ENCODE measurements at regions not wholly inside any gene's neighbourhood (a gene's known extent, or its start where the extent isn't known, plus 50 kb on each side); places are given as distances from the start of the nearest gene placed in this dataset.

GRCh38 chr7:115883629-115884028 lies 146.9 kb downstream of the TFEC start:
- TF ChIP-seq POLR2A (IDR thresholded peaks at IDR 0.05; ENCODE audit: low read length) (no peak), GATA1 (IDR thresholded peaks at IDR 0.05; ENCODE audit: low read depth, low read length) (no peak)
- no peak for DNase-seq

- no peak for TF ChIP-seq GATA1 (IDR thresholded peaks at IDR 0.05; ENCODE audit: low read depth, low read length)
- TF ChIP-seq POLR2A (IDR thresholded peaks at IDR 0.05; ENCODE audit: low read length): no peak
- DNase-seq: no peak
Measured at GRCh38 chr7:115881476-115881875, 149.1 kb downstream of the TFEC start.

- TF ChIP-seq GATA1 (IDR thresholded peaks at IDR 0.05; ENCODE audit: low read depth, low read length) (no peak), POLR2A (IDR thresholded peaks at IDR 0.05; ENCODE audit: low read length) (no peak)
- DNase-seq: no peak
Measured at GRCh38 chr7:115879171-115879570, 151.4 kb downstream of the TFEC start.

GRCh38 chr7:115869801-115870200 lies 160.8 kb downstream of the TFEC start:
- TF ChIP-seq POLR2A (IDR thresholded peaks at IDR 0.05; ENCODE audit: low read length) (no peak), GATA1 (IDR thresholded peaks at IDR 0.05; ENCODE audit: low read depth, low read length) (no peak)
- no peak for DNase-seq

GRCh38 chr7:115869190-115869589 lies 161.4 kb downstream of the TFEC start:
- peak in 1 of 2 experiments; percentile 28 for DNase-seq
- TF ChIP-seq GATA1 (IDR thresholded peaks at IDR 0.05; ENCODE audit: low read depth, low read length): no peak
- TF ChIP-seq POLR2A (IDR thresholded peaks at IDR 0.05; ENCODE audit: low read length): no peak

GRCh38 chr7:115868369-115868768 lies 162.2 kb downstream of the TFEC start:
- TF ChIP-seq POLR2A (IDR thresholded peaks at IDR 0.05; ENCODE audit: low read length) (no peak), GATA1 (IDR thresholded peaks at IDR 0.05; ENCODE audit: low read depth, low read length) (no peak)
- DNase-seq: no peak

GRCh38 chr7:115864082-115864481 lies 166.5 kb downstream of the TFEC start:
- TF ChIP-seq GATA1 (IDR thresholded peaks at IDR 0.05; ENCODE audit: low read depth, low read length) (no peak), POLR2A (IDR thresholded peaks at IDR 0.05; ENCODE audit: low read length) (no peak)
- no peak for DNase-seq

GRCh38 chr7:115851291-115851690 lies 179.3 kb downstream of the TFEC start:
- peak; percentile 32 to 48 for DNase-seq
- TF ChIP-seq GATA1 (IDR thresholded peaks at IDR 0.05; ENCODE audit: low read depth, low read length) (no peak), POLR2A (IDR thresholded peaks at IDR 0.05; ENCODE audit: low read length) (no peak)

- no peak for DNase-seq
- TF ChIP-seq POLR2A (IDR thresholded peaks at IDR 0.05; ENCODE audit: low read length): no peak
- TF ChIP-seq GATA1 (IDR thresholded peaks at IDR 0.05; ENCODE audit: low read depth, low read length): no peak
Measured at GRCh38 chr7:115850774-115851173, 179.8 kb downstream of the TFEC start.

GRCh38 chr7:115844857-115845256 lies 185.7 kb downstream of the TFEC start:
- DNase-seq: no peak
- TF ChIP-seq GATA1 (IDR thresholded peaks at IDR 0.05; ENCODE audit: low read depth, low read length): no peak
- no peak for TF ChIP-seq POLR2A (IDR thresholded peaks at IDR 0.05; ENCODE audit: low read length)

- no peak for DNase-seq
- TF ChIP-seq GATA1 (IDR thresholded peaks at IDR 0.05; ENCODE audit: low read depth, low read length) (no peak), POLR2A (IDR thresholded peaks at IDR 0.05; ENCODE audit: low read length) (no peak)
Measured at GRCh38 chr7:115840702-115841101, 189.9 kb downstream of the TFEC start.

- no peak for TF ChIP-seq POLR2A (IDR thresholded peaks at IDR 0.05; ENCODE audit: low read length)
- TF ChIP-seq GATA1 (IDR thresholded peaks at IDR 0.05; ENCODE audit: low read depth, low read length): no peak
- no peak for DNase-seq
Measured at GRCh38 chr7:115838829-115839228, 191.7 kb downstream of the TFEC start.

- no peak for DNase-seq
- TF ChIP-seq POLR2A (IDR thresholded peaks at IDR 0.05; ENCODE audit: low read length): no peak
- TF ChIP-seq GATA1 (IDR thresholded peaks at IDR 0.05; ENCODE audit: low read depth, low read length): no peak
Measured at GRCh38 chr7:115831371-115831770, 199.2 kb downstream of the TFEC start.

GRCh38 chr7:115827305-115828045 lies 203.1 kb downstream of the TFEC start:
- DNase-seq: no peak
- TF ChIP-seq GATA1 (IDR thresholded peaks at IDR 0.05; ENCODE audit: low read depth, low read length) (no peak), POLR2A (IDR thresholded peaks at IDR 0.05; ENCODE audit: low read length) (no peak)

- TF ChIP-seq GATA1 (IDR thresholded peaks at IDR 0.05; ENCODE audit: low read depth, low read length): no peak
- TF ChIP-seq POLR2A (IDR thresholded peaks at IDR 0.05; ENCODE audit: low read length): no peak
- DNase-seq: no peak
Measured at GRCh38 chr7:115825456-115826115, 205.0 kb downstream of the TFEC start.

Measured in erythroblast (primary cell).